Mesendoderm (in vitro differentiated cells): ENCODE measurements at regions not wholly inside any gene's neighbourhood (a gene's known extent, or its start where the extent isn't known, plus 50 kb on each side); places are given as distances from the start of the nearest gene placed in this dataset.

Source experiments
- DNase-seq: peaks from one replicate; pipeline ENCODE4 v3.0.0; 2013
- H2AK5ac ChIP-seq: 2 replicates; pipeline ENCODE4 v1.6.1; 2013; ENCODE audit warnings: low read length, inconsistent platforms
- H2BK120ac ChIP-seq: 2 replicates; pipeline ENCODE4 v1.6.1; 2013; ENCODE audit warnings: low read depth, mild to moderate bottlenecking, low read length, moderate library complexity, mixed read lengths
- H2BK15ac ChIP-seq: replicated peaks from 2 replicates; pipeline ENCODE4 v1.6.1; 2013; ENCODE audit warnings: low read depth, mild to moderate bottlenecking, moderate library complexity
- H2BK5ac ChIP-seq: 2 replicates; pipeline ENCODE4 v1.6.1; 2013; ENCODE audit warnings: low read length, inconsistent platforms
- H3K18ac ChIP-seq: 2 replicates; pipeline ENCODE4 v1.6.1; 2013; ENCODE audit warnings: mild to moderate bottlenecking, low read length, mixed read lengths
- H3K23ac ChIP-seq: one replicate; pipeline ENCODE4 v1.6.1; 2013; ENCODE audit warnings: low read length
- H3K27ac ChIP-seq: 2 replicates; pipeline ENCODE4 v1.5.1; 2013; ENCODE audit warnings: low read depth, mild to moderate bottlenecking, inconsistent platforms, low read length, moderate library complexity
- H3K27me3 ChIP-seq: 2 replicates; pipeline ENCODE4 v1.6.1; 2013; ENCODE audit warnings: low read length, control low read depth, mild to moderate bottlenecking, inconsistent platforms; ENCODE audit not compliant: insufficient read depth, poor library complexity
- H3K36me3 ChIP-seq: 2 replicates; pipeline ENCODE4 v1.6.1; 2013; ENCODE audit warnings: low read length, inconsistent platforms; ENCODE audit not compliant: control insufficient read depth, insufficient read depth
- H3K4ac ChIP-seq: one replicate; pipeline ENCODE4 v1.6.1; 2013; ENCODE audit warnings: low read depth, mild to moderate bottlenecking, low read length, moderate library complexity
- H3K4me1 ChIP-seq: 2 replicates; pipeline ENCODE4 v1.6.1; 2013; ENCODE audit warnings: low read depth, low read length, inconsistent platforms; ENCODE audit not compliant: control insufficient read depth
- H3K4me2 ChIP-seq: 2 replicates; pipeline ENCODE4 v1.6.1; 2013; ENCODE audit warnings: low read length
- H3K4me3 ChIP-seq: 2 replicates; pipeline ENCODE4 v1.5.1; 2013; ENCODE audit warnings: mild to moderate bottlenecking, low read length
- H3K56ac ChIP-seq: one replicate; pipeline ENCODE4 v1.6.1; 2013; ENCODE audit warnings: low read length
- H3K79me1 ChIP-seq: 2 replicates; pipeline ENCODE4 v1.6.1; 2013; ENCODE audit warnings: low read length, inconsistent platforms
- H3K79me2 ChIP-seq: 2 replicates; pipeline ENCODE4 v1.6.1; 2013; ENCODE audit warnings: mild to moderate bottlenecking, low read length; ENCODE audit not compliant: control insufficient read depth, insufficient read depth
- H3K9ac ChIP-seq: 2 replicates; pipeline ENCODE4 v1.6.1; 2013; ENCODE audit warnings: low read length, inconsistent platforms
- H4K5ac ChIP-seq: one replicate; pipeline ENCODE4 v1.6.1; 2013; ENCODE audit warnings: low read length
- H4K8ac ChIP-seq: one replicate; pipeline ENCODE4 v1.6.1; 2013; ENCODE audit warnings: low read depth, mild to moderate bottlenecking, control low read depth, low read length, moderate library complexity
- WGBS: extraction: QIAGEN DNeasy Blood & Tissue Kit; methylation state at CpG from one replicate; pipeline ENCODE4 v1.1.7; 2013; ENCODE audit warnings: low lambda C conversion rate, missing lambda C conversion rate; ENCODE audit not compliant: insufficient coverage; ENCODE audit errors: extremely low coverage; 5-methylcytosine and 5-hydroxymethylcytosine counted together

DNA sequence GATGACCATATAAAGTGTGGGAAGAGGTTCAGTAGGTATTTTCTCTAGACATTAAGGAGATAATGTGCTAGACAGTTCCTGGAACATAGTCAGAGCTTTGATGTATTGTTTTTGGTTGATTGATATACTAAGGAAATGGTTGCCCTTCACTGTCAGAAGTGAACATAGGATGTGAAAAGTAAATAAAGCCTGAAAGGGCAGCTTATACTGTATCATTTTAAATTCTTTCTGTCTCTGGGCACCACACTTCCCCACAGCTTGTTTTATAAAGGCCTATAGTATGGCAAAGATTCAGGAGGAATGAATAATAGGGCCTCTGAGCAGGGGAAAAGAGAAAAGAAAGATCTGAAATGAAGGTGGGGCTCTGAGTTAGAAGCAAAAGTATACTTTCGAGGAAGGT is 72.7 kb upstream of the ITPRID2 start:
- Histone ChIP-seq H2AK5ac (no peak overlapping the region), H3K56ac (no peak overlapping the region), H3K27me3 (no peaks in the 10 kb centered on the region), H3K4me3 (no peak overlapping the region), H3K36me3 (no peaks in the 10 kb centered on the region), H2BK15ac (no peak overlapping the region), H3K23ac (no peak overlapping the region), H3K9ac (no peak overlapping the region), H3K79me1 (no peaks in the 10 kb centered on the region), H3K79me2 (no peaks in the 10 kb centered on the region), H4K8ac (no peak overlapping the region), H3K4ac (no peak overlapping the region), H3K4me1 (no peaks in the 10 kb centered on the region), H2BK120ac (no peak overlapping the region), H3K18ac (no peak overlapping the region), H3K4me2 (no peak overlapping the region), H4K5ac (no peak overlapping the region), H3K27ac (no peak overlapping the region), H2BK5ac (no peak overlapping the region)
- DNase-seq: no peak
- no CpG with 5 or more reads among the region's 1 CpG for WGBS

DNA sequence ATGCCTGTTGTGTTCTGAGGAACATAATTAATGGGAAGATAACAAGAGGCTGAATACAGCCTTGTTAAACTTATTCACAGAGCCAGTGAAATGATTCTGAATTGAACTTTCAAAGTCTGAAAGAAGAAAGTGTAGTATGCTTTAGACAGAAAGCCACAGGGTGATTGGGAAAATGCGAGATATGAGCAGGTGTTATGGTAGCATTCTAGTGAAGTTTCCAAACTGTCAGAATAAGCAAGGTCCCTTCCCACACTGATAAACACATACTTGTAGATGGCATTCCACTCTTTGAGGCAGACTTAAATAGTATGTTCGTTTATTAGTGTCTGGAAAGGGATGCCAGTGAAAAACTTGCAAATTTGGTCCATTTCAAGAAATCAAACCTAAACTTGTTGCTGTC is 70.5 kb upstream of the ITPRID2 start:
- Histone ChIP-seq H2AK5ac (no peak overlapping the region), H3K27ac (no peak overlapping the region), H3K56ac (no peak overlapping the region), H3K4me2 (no peak overlapping the region), H3K23ac (no peak overlapping the region), H2BK15ac (no peak overlapping the region), H3K4me3 (no peak overlapping the region), H3K36me3 (no peaks in the 10 kb centered on the region), H4K5ac (no peak overlapping the region), H3K4me1 (no peaks in the 10 kb centered on the region), H2BK5ac (no peak overlapping the region), H3K79me2 (no peaks in the 10 kb centered on the region), H3K27me3 (no peaks in the 10 kb centered on the region), H3K18ac (no peak overlapping the region), H4K8ac (no peak overlapping the region), H3K79me1 (no peaks in the 10 kb centered on the region), H2BK120ac (no peak overlapping the region), H3K9ac (no peak overlapping the region), H3K4ac (no peak overlapping the region)
- no peak for DNase-seq
- WGBS: no CpG with 5 or more reads among the region's 2 CpGs

DNA sequence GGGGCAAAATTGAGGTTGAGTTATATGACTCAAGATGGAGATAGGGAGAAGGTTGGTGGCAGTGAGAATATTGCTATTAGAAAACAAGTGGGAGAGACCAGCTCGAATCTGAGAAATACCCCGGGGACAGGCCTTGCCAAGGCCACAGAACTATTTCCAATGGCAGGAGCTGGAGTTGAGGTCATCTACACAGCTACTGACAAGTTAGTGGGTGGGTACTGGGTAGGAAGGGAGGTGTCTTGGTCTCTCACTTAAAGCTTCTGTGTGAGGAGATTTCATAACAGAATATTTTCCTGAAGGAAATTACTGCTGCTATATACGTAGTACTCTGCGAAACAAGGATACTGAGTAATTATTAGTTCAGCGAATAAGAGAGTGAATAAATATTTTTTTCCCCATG is 69.4 kb upstream of the ITPRID2 start:
- H3K4me2 ChIP-seq: no peak overlapping the region
- H3K9ac ChIP-seq: no peak overlapping the region
- H2BK120ac ChIP-seq: no peak overlapping the region
- no peak overlapping the region for H3K27ac ChIP-seq
- no peak overlapping the region for H4K8ac ChIP-seq
- H3K56ac ChIP-seq: no peak overlapping the region
- H3K79me1 ChIP-seq: no peaks in the 10 kb centered on the region
- no peak overlapping the region for H3K18ac ChIP-seq
- no peaks in the 10 kb centered on the region for H3K36me3 ChIP-seq
- no peak for DNase-seq
- H3K27me3 ChIP-seq: no peaks in the 10 kb centered on the region
- H2AK5ac ChIP-seq: no peak overlapping the region
- no peak overlapping the region for H2BK15ac ChIP-seq
- H3K23ac ChIP-seq: no peak overlapping the region
- no peak overlapping the region for H3K4ac ChIP-seq
- H3K79me2 ChIP-seq: no peaks in the 10 kb centered on the region
- H2BK5ac ChIP-seq: no peak overlapping the region
- no peak overlapping the region for H3K4me3 ChIP-seq
- no peaks in the 10 kb centered on the region for H3K4me1 ChIP-seq
- WGBS: no CpG with 5 or more reads among the region's 5 CpGs
- H4K5ac ChIP-seq: no peak overlapping the region

DNA sequence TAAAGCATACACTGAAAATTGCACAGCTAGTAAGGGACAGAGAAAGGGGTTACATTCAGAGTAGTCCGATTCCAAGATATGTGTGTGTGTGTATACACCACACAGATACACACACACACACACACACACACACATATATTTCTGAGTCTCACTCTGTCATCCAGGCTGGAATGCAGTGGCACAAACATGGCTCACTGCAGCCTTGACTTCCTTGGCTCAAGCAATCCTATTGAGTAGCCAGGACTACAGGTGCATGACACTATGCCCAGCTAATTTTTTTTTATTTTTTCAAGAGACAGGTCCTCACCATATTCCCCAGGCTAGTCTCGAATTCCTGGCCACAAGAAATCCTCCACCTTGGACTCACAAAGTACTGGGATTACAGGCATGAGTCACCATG is 68.1 kb upstream of the ITPRID2 start:
- H3K56ac ChIP-seq: no peak overlapping the region
- no peak overlapping the region for H3K23ac ChIP-seq
- no peak overlapping the region for H4K8ac ChIP-seq
- H3K27ac ChIP-seq: no peak overlapping the region
- H3K18ac ChIP-seq: no peak overlapping the region
- H3K4me1 ChIP-seq: no peaks in the 10 kb centered on the region
- H3K4me3 ChIP-seq: no peak overlapping the region
- no peaks in the 10 kb centered on the region for H3K27me3 ChIP-seq
- no peak for DNase-seq
- H3K36me3 ChIP-seq: no peaks in the 10 kb centered on the region
- H2AK5ac ChIP-seq: no peak overlapping the region
- no CpG with 5 or more reads among the region's 2 CpGs for WGBS
- H3K9ac ChIP-seq: no peak overlapping the region
- no peaks in the 10 kb centered on the region for H3K79me2 ChIP-seq
- no peak overlapping the region for H2BK120ac ChIP-seq
- H3K79me1 ChIP-seq: no peaks in the 10 kb centered on the region
- no peak overlapping the region for H2BK5ac ChIP-seq
- H2BK15ac ChIP-seq: no peak overlapping the region
- H4K5ac ChIP-seq: no peak overlapping the region
- H3K4me2 ChIP-seq: no peak overlapping the region
- no peak overlapping the region for H3K4ac ChIP-seq

DNA sequence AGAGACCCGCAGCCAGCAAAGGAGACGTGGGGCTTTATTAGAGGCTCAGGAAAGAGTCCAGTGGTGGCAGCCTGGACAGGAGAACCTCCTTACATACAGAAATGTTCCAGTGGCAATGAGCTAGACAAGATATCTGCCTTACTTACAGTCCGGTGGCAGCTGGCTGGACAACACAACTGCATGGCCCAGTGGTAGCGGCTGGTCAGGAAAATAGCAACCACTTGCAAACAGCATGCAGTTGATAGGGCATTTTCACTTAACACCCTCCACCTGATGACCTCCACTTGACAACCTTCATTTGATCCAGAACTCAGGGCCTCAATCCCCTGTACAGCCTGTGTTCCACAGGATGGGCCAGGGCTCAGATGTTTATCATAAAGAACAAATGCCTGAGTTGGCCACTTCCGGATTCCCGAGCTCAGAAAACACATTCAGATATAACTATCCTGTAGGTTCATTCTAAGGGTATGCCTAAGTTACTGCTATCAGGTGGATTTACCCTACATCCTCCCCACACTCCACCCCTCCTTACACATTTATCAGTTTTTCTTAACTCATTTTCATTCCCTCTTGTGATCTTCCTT is 63.3 kb upstream of the ITPRID2 start:
- Histone ChIP-seq H3K36me3 (no peaks in the 10 kb centered on the region), H3K56ac (no peak overlapping the region), H2BK15ac (no peak overlapping the region), H3K4me1 (no peaks in the 10 kb centered on the region), H3K27me3 (no peaks in the 10 kb centered on the region), H3K9ac (no peak overlapping the region), H3K79me1 (no peaks in the 10 kb centered on the region), H3K79me2 (no peaks in the 10 kb centered on the region), H3K27ac (no peak overlapping the region), H3K4me2 (no peak overlapping the region), H2AK5ac (no peak overlapping the region), H2BK120ac (no peak overlapping the region), H3K18ac (no peak overlapping the region), H4K5ac (no peak overlapping the region), H3K23ac (no peak overlapping the region), H4K8ac (no peak overlapping the region), H3K4ac (no peak overlapping the region), H2BK5ac (no peak overlapping the region), H3K4me3 (no peak overlapping the region)
- WGBS: no CpG with 5 or more reads among the region's 6 CpGs
- no peak for DNase-seq

DNA sequence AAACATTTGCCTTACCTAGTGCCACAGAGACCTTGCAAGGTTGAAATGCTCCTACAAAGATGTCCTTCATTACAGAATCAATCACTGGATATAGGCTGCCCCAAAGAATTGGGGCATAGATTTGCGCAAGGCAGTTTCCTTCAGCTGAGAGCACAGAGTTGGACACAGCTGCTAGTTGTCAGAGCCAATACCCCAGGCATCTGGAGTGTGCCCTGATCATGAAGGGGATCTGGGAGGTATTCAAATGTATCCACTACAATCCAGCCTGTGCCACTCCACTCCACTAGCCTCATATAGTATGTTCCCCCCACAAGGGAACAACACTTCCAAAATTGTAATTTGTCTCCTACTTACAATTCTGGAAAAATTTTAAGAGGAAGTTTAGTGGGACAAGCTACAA is 62.3 kb upstream of the ITPRID2 start:
- WGBS: no CpG with 5 or more reads among the region's 1 CpG
- H3K79me2 ChIP-seq: no peaks in the 10 kb centered on the region
- H3K56ac ChIP-seq: no peak overlapping the region
- H3K4me1 ChIP-seq: no peaks in the 10 kb centered on the region
- H3K23ac ChIP-seq: no peak overlapping the region
- H3K27me3 ChIP-seq: no peaks in the 10 kb centered on the region
- no peak for DNase-seq
- H2AK5ac ChIP-seq: no peak overlapping the region
- H2BK120ac ChIP-seq: no peak overlapping the region
- no peak overlapping the region for H2BK15ac ChIP-seq
- no peak overlapping the region for H3K27ac ChIP-seq
- H3K36me3 ChIP-seq: no peaks in the 10 kb centered on the region
- no peak overlapping the region for H4K5ac ChIP-seq
- H3K18ac ChIP-seq: no peak overlapping the region
- no peak overlapping the region for H3K4me2 ChIP-seq
- H3K4me3 ChIP-seq: no peak overlapping the region
- H3K4ac ChIP-seq: no peak overlapping the region
- H3K9ac ChIP-seq: no peak overlapping the region
- no peak overlapping the region for H2BK5ac ChIP-seq
- no peaks in the 10 kb centered on the region for H3K79me1 ChIP-seq
- no peak overlapping the region for H4K8ac ChIP-seq
